T-helper 1 cell (primary cell): ENCODE measurements at regions not wholly inside any gene's neighbourhood (a gene's known extent, or its start where the extent isn't known, plus 50 kb on each side); places are given as distances from the start of the nearest gene placed in this dataset.

Source experiments
- DNase-seq, 5 donors: peaks; one replicate each; pipeline ENCODE4 v3.0.0-alpha.2; 2012 to 2020

GRCh38 chr16:80355335-80355734 lies 185.5 kb upstream of the DYNLRB2 start:
- no peak for DNase-seq

GRCh38 chr16:80350061-80350460 lies 190.7 kb upstream of the DYNLRB2 start:
- DNase-seq, result no peak

- no peak for DNase-seq
Measured at GRCh38 chr16:80347900-80348299, 192.9 kb upstream of the DYNLRB2 start.

- no peak for DNase-seq
Measured at GRCh38 chr16:80347002-80347401, 193.8 kb upstream of the DYNLRB2 start.

- DNase-seq, result no peak
Measured at GRCh38 chr16:80346111-80346632, 194.6 kb upstream of the DYNLRB2 start.

GRCh38 chr16:80345701-80346100 lies 195.1 kb upstream of the DYNLRB2 start:
- DNase-seq, result no peak

GRCh38 chr16:80344570-80344969 lies 196.2 kb upstream of the DYNLRB2 start:
- DNase-seq, result no peak

GRCh38 chr16:80341263-80341662 lies 199.5 kb upstream of the DYNLRB2 start:
- no peak for DNase-seq

- DNase-seq, result no peak
Measured at GRCh38 chr16:80337786-80338185, 203.0 kb upstream of the DYNLRB2 start.

- no peak for DNase-seq
Measured at GRCh38 chr16:80330803-80331202, 210.0 kb upstream of the DYNLRB2 start.

- no peak for DNase-seq
Measured at GRCh38 chr16:80330150-80330549, 210.6 kb upstream of the DYNLRB2 start.

- DNase-seq, result no peak
Measured at GRCh38 chr16:80327740-80328139, 213.1 kb upstream of the DYNLRB2 start.

- no peak for DNase-seq
Measured at GRCh38 chr16:80324371-80324770, 216.4 kb upstream of the DYNLRB2 start.

- DNase-seq, result no peak
Measured at GRCh38 chr16:80323808-80324195, 217.0 kb upstream of the DYNLRB2 start.

- no peak for DNase-seq
Measured at GRCh38 chr16:80323187-80323807, 217.5 kb upstream of the DYNLRB2 start.

GRCh38 chr16:80319181-80319580 lies 221.6 kb upstream of the DYNLRB2 start:
- no peak for DNase-seq

GRCh38 chr16:80318107-80318506 lies 222.7 kb upstream of the DYNLRB2 start:
- DNase-seq, result no peak

- DNase-seq, result no peak
Measured at GRCh38 chr16:80317599-80318037, 223.2 kb upstream of the DYNLRB2 start.

- no peak for DNase-seq
Measured at GRCh38 chr16:80317116-80317515, 223.7 kb upstream of the DYNLRB2 start.

- DNase-seq, result no peak
Measured at GRCh38 chr16:80314042-80314441, 226.8 kb upstream of the DYNLRB2 start.

- DNase-seq, result no peak
Measured at GRCh38 chr16:80309178-80309577, 231.6 kb upstream of the DYNLRB2 start.

GRCh38 chr16:80305410-80305809 lies 235.4 kb upstream of the DYNLRB2 start:
- DNase-seq, result no peak

GRCh38 chr16:80303691-80304090 lies 237.1 kb upstream of the DYNLRB2 start:
- no peak for DNase-seq

- no peak for DNase-seq
Measured at GRCh38 chr16:80300876-80301275, 239.9 kb upstream of the DYNLRB2 start.

GRCh38 chr16:80300456-80300855 lies 240.3 kb upstream of the DYNLRB2 start:
- no peak for DNase-seq
